ENCODE measurements at regions not wholly inside any gene's neighbourhood (a gene's known extent, or its start where the extent isn't known, plus 50 kb on each side); places are given as distances from the start of the nearest gene placed in this dataset.

GRCh38 chr10:111539246-111539645 is 462.4 kb downstream of the ADRA2A start:
- Mint-ChIP-seq H3K4me1 (no peaks in the 10 kb centered on the region), H3K27me3 (ENCODE audit: insufficient read depth, low read depth, poor library complexity) (no peaks in the 10 kb centered on the region), H3K36me3 (ENCODE audit: low read depth) (no peaks in the 10 kb centered on the region), H3K4me3 (no peak overlapping the region), H3K9me3 (no peaks in the 10 kb centered on the region; the same call in 2 of the 3 replicates), H3K27ac (no peak overlapping the region)
- no peak overlapping the region for H3K4me3 ChIP-seq
- no peak for ATAC-seq
- H3K27ac ChIP-seq (ENCODE audit: low read depth), result no peak overlapping the region
- H2AFZ ChIP-seq, result no peak overlapping the region
- H3K9me2 ChIP-seq (ENCODE audit: insufficient read depth), result 0 out of 2 replicates have a peak, but pooled peaks cover 2% of the 10 kb centered on the region
- no peaks in the 10 kb centered on the region for H3K4me1 ChIP-seq (ENCODE audit: insufficient read depth)
- no peak overlapping the region for H3K4me2 ChIP-seq
- no peaks in the 10 kb centered on the region for H3K36me3 ChIP-seq (ENCODE audit: insufficient read depth)
- no peak for DNase-seq (ENCODE audit: low spot score)
- no peaks in the 10 kb centered on the region for H3F3A ChIP-seq (replicated peaks; ENCODE audit: low read depth)
- no peaks in the 10 kb centered on the region for H3K79me2 ChIP-seq (replicated peaks; ENCODE audit: insufficient read depth)
- TF ChIP-seq ETS1 (IDR thresholded peaks at IDR 0.05) (no peak), POLR2AphosphoS5 (IDR thresholded peaks at IDR 0.05; ENCODE audit: low read depth) (no peak), CREB1 (CRISPR knock-in tag; IDR thresholded peaks at IDR 0.05; ENCODE audit: low read depth) (no peak), ZNF331 (CRISPR knock-in tag; IDR thresholded peaks at IDR 0.05; ENCODE audit: low read depth) (no peak), ZNF462 (CRISPR knock-in tag; IDR thresholded peaks at IDR 0.05) (no peak), JUNB (IDR thresholded peaks at IDR 0.05; ENCODE audit: unreplicated experiment) (no peak), EZH2 (IDR thresholded peaks at IDR 0.05; ENCODE audit: low read depth, unreplicated experiment) (no peak), EZH2phosphoT487 (IDR thresholded peaks at IDR 0.05; ENCODE audit: unreplicated experiment) (no peak), NANOG (IDR thresholded peaks at IDR 0.05; ENCODE audit: borderline replicate concordance) (no peak), ZNF114 (CRISPR knock-in tag; IDR thresholded peaks at IDR 0.05) (no peak), STAT1 (IDR thresholded peaks at IDR 0.05; ENCODE audit: unreplicated experiment) (no peak)
- TF ChIP-seq, protein P1, sequence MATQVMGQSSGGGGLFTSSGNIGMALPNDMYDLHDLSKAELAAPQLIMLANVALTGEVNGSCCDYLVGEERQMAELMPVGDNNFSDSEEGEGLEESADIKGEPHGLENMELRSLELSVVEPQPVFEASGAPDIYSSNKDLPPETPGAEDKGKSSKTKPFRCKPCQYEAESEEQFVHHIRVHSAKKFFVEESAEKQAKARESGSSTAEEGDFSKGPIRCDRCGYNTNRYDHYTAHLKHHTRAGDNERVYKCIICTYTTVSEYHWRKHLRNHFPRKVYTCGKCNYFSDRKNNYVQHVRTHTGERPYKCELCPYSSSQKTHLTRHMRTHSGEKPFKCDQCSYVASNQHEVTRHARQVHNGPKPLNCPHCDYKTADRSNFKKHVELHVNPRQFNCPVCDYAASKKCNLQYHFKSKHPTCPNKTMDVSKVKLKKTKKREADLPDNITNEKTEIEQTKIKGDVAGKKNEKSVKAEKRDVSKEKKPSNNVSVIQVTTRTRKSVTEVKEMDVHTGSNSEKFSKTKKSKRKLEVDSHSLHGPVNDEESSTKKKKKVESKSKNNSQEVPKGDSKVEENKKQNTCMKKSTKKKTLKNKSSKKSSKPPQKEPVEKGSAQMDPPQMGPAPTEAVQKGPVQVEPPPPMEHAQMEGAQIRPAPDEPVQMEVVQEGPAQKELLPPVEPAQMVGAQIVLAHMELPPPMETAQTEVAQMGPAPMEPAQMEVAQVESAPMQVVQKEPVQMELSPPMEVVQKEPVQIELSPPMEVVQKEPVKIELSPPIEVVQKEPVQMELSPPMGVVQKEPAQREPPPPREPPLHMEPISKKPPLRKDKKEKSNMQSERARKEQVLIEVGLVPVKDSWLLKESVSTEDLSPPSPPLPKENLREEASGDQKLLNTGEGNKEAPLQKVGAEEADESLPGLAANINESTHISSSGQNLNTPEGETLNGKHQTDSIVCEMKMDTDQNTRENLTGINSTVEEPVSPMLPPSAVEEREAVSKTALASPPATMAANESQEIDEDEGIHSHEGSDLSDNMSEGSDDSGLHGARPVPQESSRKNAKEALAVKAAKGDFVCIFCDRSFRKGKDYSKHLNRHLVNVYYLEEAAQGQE (IDR thresholded peaks at IDR 0.05; ENCODE audit: unreplicated experiment), result no peak
- TF ChIP-seq, protein P2, sequence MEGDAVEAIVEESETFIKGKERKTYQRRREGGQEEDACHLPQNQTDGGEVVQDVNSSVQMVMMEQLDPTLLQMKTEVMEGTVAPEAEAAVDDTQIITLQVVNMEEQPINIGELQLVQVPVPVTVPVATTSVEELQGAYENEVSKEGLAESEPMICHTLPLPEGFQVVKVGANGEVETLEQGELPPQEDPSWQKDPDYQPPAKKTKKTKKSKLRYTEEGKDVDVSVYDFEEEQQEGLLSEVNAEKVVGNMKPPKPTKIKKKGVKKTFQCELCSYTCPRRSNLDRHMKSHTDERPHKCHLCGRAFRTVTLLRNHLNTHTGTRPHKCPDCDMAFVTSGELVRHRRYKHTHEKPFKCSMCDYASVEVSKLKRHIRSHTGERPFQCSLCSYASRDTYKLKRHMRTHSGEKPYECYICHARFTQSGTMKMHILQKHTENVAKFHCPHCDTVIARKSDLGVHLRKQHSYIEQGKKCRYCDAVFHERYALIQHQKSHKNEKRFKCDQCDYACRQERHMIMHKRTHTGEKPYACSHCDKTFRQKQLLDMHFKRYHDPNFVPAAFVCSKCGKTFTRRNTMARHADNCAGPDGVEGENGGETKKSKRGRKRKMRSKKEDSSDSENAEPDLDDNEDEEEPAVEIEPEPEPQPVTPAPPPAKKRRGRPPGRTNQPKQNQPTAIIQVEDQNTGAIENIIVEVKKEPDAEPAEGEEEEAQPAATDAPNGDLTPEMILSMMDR (conservative IDR thresholded peaks at IDR 0.05; ENCODE audit: low read depth in 2 of 2), result no peak
- H3K27me3 ChIP-seq (ENCODE audit: insufficient read depth), result no peaks in the 10 kb centered on the region
- H4K20me1 ChIP-seq (replicated peaks; ENCODE audit: insufficient read depth), result no peaks in the 10 kb centered on the region
